GM12891 (cell line): ENCODE measurements at regions not wholly inside any gene's neighbourhood (a gene's known extent, or its start where the extent isn't known, plus 50 kb on each side); places are given as distances from the start of the nearest gene placed in this dataset.

ENCODE experiments used
- DNase-seq: peaks from one replicate; pipeline ENCODE4 v3.0.0; 2011; ENCODE audit warnings: low spot score; ENCODE audit not compliant: insufficient read length
- FAIRE-seq: peaks from 2 replicates; lab custom pipeline; 2011; peaks lifted over from hg19 to GRCh38; lab: Jason Lieb, UNC
- PAX5 ChIP-seq: IDR thresholded peaks from 2 replicates; pipeline ENCODE4 v1.6.1; 2011; ENCODE audit warnings: low read length, moderate library complexity, mild to moderate bottlenecking; ENCODE audit not compliant: insufficient read depth, severe bottlenecking
- POLR2A ChIP-seq: IDR thresholded peaks from 2 replicates; pipeline ENCODE4 v1.6.1; 2011; ENCODE audit warnings: low read depth, low read length, control low read depth
- POLR2AphosphoS5 ChIP-seq: IDR thresholded peaks from 2 replicates; pipeline ENCODE4 v1.6.1; 2011; ENCODE audit warnings: low read depth, low read length, control low read depth
- POU2F2 ChIP-seq: IDR thresholded peaks from 2 replicates; pipeline ENCODE4 v1.6.1; 2011; ENCODE audit warnings: low read depth, mild to moderate bottlenecking, control low read depth, low read length, moderate library complexity
- SPI1 ChIP-seq: IDR thresholded peaks from 2 replicates; pipeline ENCODE4 v1.6.1; 2011; ENCODE audit warnings: low read depth, low read length, control low read depth
- TAF1 ChIP-seq: IDR thresholded peaks from 2 replicates; pipeline ENCODE4 v1.6.1; 2011; ENCODE audit warnings: low read depth, low read length, control low read depth

DNA sequence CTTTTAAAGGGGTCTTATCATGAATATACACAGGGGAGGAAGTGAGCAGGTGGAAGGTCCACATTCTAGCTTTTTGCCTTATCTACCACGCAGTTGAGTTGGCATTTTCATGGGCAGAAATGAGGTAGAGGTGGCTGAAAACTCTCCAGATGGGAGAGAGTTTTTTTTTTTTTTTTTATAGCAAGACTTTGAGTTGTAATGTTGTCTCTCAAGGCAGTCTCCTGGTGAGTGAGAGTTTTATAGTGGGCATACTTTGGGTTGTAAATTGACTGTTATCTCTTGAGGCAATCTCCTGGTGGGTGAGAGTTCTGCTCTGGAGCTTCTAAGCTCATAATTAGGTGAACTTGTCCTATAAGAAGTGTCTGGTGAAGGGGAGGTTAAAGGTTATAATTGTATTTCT lies 191.7 kb upstream of the NAALADL2 start:
- no peak for TF ChIP-seq POLR2A
- no peak for TF ChIP-seq PAX5
- TF ChIP-seq SPI1 = no peak
- TF ChIP-seq TAF1 = no peak
- TF ChIP-seq POLR2AphosphoS5 = no peak
- TF ChIP-seq POU2F2 = no peak
- FAIRE-seq = no peak

DNA sequence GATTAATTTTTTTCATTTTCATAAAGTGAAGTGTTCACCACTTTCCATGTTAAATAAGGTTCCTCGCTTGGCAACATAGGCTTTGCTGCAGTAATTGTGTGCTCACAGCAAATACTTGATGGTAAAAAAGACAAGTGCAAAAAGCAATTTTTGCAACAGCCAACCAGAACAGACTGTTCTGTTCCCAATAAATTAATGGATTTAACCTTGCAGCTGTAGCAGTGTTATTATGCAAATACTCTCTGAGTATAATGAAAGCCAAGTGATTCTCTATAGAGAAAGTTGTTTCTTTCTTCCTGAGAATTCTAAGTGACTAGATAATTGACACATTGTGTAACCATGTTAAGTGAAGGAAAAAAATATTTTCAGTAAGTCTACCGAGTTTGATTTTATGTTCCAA lies 183.7 kb upstream of the NAALADL2 start:
- FAIRE-seq (no peak), DNase-seq (no peak)
- TF ChIP-seq POLR2AphosphoS5 (no peak), POLR2A (no peak), SPI1 (no peak)

More for the DNA sequence above, 191.7 kb upstream of the NAALADL2 start:
- no peak for DNase-seq

DNA sequence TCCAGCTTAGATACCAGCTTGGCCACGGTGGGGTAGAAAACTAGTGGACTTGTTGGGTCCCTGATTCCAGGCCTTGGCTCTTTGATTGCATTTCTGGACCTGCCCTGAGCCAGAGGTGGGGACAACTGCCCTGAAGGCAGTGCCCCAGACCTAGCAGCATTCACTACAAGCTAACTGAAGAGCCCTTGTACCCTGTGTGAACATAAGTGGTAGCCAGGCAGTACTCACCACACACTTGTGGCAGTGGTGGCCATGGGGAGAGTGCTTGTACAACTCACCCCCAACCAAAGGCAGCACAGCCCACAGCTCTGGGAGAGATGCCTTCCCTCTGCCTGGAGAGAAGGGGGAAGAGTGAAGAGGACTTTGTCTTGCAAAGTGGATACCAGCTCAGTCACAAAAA lies 177.3 kb upstream of the NAALADL2 start:
- DNase-seq (no peak), FAIRE-seq (no peak)
- TF ChIP-seq PAX5 (no peak), SPI1 (no peak), POLR2A (no peak), TAF1 (no peak), POLR2AphosphoS5 (no peak), POU2F2 (no peak)

DNA sequence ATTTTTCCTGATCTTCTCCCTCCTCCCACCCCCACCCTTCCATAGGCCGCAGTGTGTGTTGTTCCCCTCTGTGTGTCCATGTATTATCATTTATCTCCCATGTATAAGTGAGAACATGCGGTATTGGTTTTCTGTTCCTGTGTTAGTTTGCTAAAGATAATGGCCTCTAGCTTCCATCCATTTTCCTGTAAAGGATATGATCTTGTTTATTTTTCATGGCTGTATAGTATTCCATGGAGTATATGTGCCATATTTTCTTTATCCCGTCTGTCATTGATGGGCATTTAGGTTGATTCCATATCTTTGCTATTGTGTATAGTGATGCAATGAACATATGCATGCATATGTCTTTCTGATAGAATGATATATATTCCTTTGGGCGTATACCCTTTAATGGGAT lies 173.3 kb upstream of the NAALADL2 start:
- FAIRE-seq = no peak
- TF ChIP-seq POLR2AphosphoS5 (no peak), POU2F2 (no peak), PAX5 (no peak), POLR2A (no peak), SPI1 (no peak), TAF1 (no peak)
- DNase-seq = no peak

DNA sequence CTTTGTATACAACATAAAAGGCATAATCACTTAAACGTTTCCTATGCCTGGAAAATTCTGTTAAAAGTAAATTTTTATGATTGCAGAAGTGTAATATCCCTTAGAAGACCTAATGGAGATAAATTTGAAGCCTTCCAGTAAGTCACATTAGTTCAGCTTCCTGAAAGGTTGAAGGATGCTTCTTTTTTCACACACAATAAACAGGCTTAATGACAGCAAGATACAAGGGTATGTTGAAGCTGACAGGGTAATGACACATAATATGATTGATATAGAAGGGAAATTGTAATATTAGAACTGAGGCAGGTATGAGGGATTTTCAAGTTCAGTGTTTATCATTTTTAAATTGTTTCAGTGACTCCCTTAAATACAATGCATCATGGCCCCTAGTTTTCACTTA lies 161.8 kb upstream of the NAALADL2 start:
- no peak for TF ChIP-seq POLR2A
- TF ChIP-seq POU2F2 = no peak
- no peak for TF ChIP-seq POLR2AphosphoS5
- TF ChIP-seq PAX5 = no peak
- no peak for TF ChIP-seq TAF1
- TF ChIP-seq SPI1 = no peak
- FAIRE-seq (no peak), DNase-seq (no peak)

DNA sequence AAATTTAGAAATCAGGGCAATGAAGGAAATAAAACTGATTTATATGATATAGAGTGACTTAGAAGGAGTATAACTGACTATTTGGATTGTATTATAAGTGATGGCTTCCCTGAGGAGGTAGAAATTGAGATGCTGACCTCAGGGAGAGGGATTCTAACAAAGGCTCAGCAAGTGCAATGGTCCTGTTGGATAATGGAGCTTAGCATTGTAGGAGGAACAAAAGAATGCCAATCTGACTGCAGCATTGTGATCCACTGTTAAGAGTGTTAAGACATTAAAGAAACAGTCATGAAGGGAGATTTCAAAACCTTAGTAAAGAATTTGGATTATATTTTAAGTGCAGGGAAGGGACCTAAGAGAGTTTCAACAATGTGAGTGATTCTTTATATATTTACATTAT lies 158.4 kb upstream of the NAALADL2 start:
- no peak for DNase-seq
- no peak for FAIRE-seq
- TF ChIP-seq POLR2A (no peak), SPI1 (no peak), TAF1 (no peak), POLR2AphosphoS5 (no peak), PAX5 (no peak), POU2F2 (no peak)

DNA sequence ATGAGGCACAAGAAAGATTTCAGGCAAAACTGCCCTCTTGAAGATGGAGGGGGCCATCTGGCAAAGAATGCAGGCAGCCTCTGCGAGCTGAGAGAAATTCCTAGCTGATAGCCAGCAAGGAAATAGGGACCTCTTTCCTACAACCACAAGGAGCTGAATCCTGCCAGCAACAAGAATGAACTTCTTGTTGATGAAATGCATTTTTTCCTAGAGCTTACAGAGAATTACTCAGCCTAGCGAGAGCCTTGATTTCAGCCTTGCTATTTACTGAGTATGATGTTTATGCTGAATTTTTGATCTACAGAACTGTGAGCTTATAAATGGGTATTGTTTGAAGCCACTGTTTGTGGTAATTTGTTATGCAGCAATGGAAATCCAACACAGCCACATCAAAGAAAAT lies 148.5 kb upstream of the NAALADL2 start:
- no peak for FAIRE-seq
- DNase-seq = no peak
- TF ChIP-seq POLR2AphosphoS5 (no peak), PAX5 (no peak), SPI1 (no peak), POLR2A (no peak), POU2F2 (no peak), TAF1 (no peak)

DNA sequence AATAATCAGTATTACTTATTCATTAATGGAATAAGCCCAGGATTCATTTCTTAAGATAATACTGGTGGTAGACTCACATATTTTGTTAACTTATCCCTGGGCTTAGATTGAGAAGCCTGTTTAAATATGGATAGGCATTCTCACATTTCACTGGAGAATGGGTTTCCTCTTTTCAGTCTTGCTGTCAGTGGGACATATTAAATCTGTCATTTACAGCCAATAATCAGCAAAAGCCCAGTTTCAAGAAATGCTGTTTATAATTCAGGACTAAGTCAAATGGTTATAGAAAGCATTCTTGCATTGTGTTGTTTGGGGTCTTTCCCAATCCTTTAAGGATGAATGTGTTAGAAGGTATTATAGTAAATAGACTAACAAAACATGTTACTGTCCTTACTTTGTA lies 143.7 kb upstream of the NAALADL2 start:
- no peak for FAIRE-seq
- DNase-seq = no peak

DNA sequence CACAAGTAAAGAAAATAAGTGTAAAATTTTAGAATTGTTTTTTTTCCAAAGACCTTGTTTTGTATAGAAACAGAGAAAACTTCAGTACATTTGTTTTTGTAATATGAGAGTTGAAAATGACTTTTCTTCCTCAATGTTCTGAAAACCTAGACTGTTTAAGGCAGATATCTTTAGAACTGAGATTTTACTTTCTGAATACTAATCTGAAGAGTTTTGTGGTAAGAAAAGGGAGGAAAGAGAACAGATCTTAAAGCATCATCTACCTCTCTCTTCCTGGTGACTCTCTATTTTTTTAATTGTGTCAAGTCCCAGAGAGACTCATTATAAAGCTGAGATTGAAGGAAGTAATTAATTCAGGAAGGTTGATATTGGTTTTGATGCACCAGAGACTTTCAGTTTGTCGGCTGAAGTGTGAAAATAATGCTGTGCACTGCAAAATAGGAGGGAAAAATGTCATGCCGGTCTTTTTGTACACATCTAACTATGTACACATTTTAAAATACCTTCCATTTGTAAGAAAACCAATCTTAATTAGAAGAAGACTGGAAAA lies 142.1 kb upstream of the NAALADL2 start:
- DNase-seq = no peak
- TF ChIP-seq TAF1 (no peak), POLR2A (no peak), PAX5 (no peak), SPI1 (no peak), POU2F2 (no peak), POLR2AphosphoS5 (no peak)
- FAIRE-seq = no peak

More for the DNA sequence above, 143.7 kb upstream of the NAALADL2 start:
- TF ChIP-seq POLR2AphosphoS5 = no peak
- TF ChIP-seq POU2F2 = no peak
- no peak for TF ChIP-seq SPI1
- TF ChIP-seq TAF1 = no peak
- no peak for TF ChIP-seq POLR2A
- no peak for TF ChIP-seq PAX5

DNA sequence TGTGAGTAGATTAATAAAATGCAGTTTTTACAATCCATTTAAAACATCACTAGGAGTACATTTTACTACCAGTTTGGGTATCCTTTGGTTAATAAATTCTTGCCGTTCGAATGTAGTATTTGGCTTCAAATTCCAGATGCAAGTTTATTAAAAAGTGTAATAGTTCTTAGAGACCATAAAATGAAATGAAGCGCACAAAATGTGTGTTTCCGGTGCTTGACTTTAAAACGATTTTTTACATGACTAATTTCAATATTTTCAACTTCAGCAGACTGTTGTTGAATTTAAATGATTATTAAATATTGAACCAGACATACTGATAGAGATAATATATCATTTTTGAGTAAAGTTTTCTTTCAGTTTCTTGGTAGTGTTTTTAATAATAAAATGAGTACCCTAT lies 138.4 kb upstream of the NAALADL2 start:
- no peak for FAIRE-seq
- TF ChIP-seq POU2F2 (no peak), PAX5 (no peak), SPI1 (no peak), POLR2AphosphoS5 (no peak), TAF1 (no peak), POLR2A (no peak)
- DNase-seq = no peak

DNA sequence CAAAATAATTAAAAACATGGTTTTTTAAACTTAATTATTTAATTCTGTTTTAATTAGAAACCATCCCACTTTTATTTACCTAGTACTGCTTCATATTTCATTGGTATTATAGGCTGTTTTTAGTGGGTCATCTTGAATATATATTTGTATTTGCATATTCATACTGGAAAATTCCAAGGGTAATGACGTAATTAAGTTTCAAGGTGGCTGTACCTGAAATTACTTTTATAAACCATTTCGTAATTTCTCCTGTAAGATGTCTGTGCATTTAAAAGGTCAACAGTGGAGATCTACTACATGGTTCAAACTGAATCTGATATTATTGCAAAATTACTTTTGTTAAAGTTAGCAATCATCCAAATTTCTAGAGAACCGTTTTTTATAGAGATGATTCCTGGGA lies 133.8 kb upstream of the NAALADL2 start:
- no peak for DNase-seq
- TF ChIP-seq POU2F2 (no peak), TAF1 (no peak), POLR2AphosphoS5 (no peak), SPI1 (no peak), POLR2A (no peak), PAX5 (no peak)
- FAIRE-seq = no peak

DNA sequence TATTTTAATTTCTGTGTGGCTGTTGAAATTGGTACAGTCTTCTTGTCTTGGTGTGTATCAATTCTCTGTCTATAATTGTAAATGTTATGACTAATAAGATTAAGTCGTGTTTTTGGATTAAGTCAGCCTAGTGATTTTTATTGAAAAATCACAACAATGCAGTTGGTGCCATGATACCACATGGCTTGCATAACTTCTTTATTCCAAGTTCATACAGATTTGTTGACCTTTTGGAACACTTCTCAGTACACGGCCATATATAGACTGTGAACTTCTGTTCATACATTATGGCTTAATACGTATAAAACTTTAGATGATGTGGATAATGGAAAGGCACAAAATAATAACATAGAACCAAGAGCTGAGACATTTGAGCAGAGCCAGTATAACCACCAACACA lies 121.2 kb upstream of the NAALADL2 start:
- DNase-seq (no peak), FAIRE-seq (no peak)
- TF ChIP-seq POLR2A (no peak), POU2F2 (no peak), SPI1 (no peak), TAF1 (no peak), POLR2AphosphoS5 (no peak), PAX5 (no peak)
